ENCODE measurements at regions not wholly inside any gene's neighbourhood (a gene's known extent, or its start where the extent isn't known, plus 50 kb on each side); places are given as distances from the start of the nearest gene placed in this dataset.

DNA sequence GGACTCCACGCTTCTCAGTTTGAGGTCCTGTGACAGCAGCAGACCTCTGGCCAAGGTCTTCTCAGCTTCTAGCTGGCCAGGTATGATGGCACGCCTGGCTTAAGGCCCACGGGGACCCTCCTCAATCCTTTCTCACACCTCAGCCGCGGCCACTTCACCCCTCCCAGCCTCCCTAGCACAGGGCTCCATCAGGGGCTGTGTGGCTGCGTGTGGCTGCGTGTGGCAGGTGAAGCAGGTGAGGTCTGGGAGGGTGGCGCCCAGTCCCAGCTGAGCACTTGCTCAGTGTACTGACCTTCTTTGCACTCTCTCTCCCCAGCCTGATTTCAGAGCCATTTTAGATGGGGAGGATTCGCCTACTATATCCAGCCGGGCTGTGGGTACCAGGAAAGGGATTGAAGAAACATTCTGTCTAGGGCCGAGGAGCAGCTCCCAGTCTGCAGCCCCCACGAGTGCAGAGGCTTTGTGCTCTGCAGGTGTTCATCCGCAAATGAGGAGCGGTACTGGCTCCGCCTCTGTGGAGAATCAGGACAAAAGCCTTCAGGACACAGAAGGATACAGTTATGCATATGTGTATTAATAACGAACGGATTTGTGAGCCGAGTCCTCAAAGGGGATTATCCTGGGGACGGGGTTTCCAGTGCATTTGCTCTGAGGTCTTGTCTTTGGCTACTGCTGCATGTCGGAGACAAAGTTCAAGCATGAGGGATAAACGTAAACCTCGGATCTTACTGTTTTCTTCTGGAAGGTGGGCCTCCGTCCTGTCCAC lies 236.9 kb upstream of the RAB6C start:
- Histone ChIP-seq H3K79me2 (ENCODE audit: insufficient read depth, low read length) (no peaks in the 10 kb centered on the region), H3K9ac (ENCODE audit: low read length) (no peak overlapping the region), H3K27ac (ENCODE audit: low read depth, low read length) (no peak overlapping the region), H2AFZ (ENCODE audit: low read depth, low read length, severe bottlenecking) (no peak overlapping the region), H4K20me1 (ENCODE audit: low read depth, low read length) (no peaks in the 10 kb centered on the region), H3K4me3 (ENCODE audit: insufficient read depth, low read length, poor library complexity, severe bottlenecking) (no peak overlapping the region), H3K9me3 (ENCODE audit: insufficient read depth, low read length) (no peaks in the 10 kb centered on the region), H3K4me2 (ENCODE audit: low read depth, low read length, poor library complexity, severe bottlenecking) (no peak overlapping the region), H3K36me3 (ENCODE audit: low read length) (no peaks in the 10 kb centered on the region), H3K9me2 (replicated peaks; ENCODE audit: insufficient read depth, low read length) (no peaks in the 10 kb centered on the region), H3K27me3 (ENCODE audit: low read length) (no peaks in the 10 kb centered on the region), H3F3A (ENCODE audit: insufficient read depth) (no peaks in the 10 kb centered on the region)
- no peak for TF ChIP-seq EZH2phosphoT487 (conservative IDR thresholded peaks at IDR 0.05; ENCODE audit: low read length)
- TF ChIP-seq, protein P1, sequence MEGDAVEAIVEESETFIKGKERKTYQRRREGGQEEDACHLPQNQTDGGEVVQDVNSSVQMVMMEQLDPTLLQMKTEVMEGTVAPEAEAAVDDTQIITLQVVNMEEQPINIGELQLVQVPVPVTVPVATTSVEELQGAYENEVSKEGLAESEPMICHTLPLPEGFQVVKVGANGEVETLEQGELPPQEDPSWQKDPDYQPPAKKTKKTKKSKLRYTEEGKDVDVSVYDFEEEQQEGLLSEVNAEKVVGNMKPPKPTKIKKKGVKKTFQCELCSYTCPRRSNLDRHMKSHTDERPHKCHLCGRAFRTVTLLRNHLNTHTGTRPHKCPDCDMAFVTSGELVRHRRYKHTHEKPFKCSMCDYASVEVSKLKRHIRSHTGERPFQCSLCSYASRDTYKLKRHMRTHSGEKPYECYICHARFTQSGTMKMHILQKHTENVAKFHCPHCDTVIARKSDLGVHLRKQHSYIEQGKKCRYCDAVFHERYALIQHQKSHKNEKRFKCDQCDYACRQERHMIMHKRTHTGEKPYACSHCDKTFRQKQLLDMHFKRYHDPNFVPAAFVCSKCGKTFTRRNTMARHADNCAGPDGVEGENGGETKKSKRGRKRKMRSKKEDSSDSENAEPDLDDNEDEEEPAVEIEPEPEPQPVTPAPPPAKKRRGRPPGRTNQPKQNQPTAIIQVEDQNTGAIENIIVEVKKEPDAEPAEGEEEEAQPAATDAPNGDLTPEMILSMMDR (IDR thresholded peaks at IDR 0.05; ENCODE audit: insufficient read depth, low read length, poor library complexity, severe bottlenecking), result no peak

DNA sequence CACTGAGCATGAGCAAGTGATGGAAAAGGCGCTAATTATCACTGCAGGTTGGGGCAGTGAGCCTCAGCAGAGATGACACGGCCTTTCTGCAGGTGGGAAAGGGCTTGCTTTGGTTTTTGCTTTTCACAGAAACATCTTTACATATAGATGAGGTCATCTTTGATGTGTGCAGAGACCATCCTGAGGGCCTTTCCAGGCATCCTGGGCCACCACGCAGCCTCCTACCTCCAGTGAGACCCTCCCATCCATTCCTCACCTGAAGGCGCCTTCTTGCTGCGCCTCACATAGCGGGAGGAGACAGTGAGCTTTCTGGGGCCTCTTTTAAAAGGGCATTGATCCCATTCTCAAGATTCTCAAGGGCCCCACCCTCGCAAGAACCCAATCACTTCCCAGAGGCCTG lies 235.3 kb upstream of the RAB6C start:
- Histone ChIP-seq H3K9me2 (replicated peaks; ENCODE audit: insufficient read depth, low read length) (no peaks in the 10 kb centered on the region), H3K4me3 (ENCODE audit: insufficient read depth, low read length, poor library complexity, severe bottlenecking) (no peak overlapping the region), H3K4me2 (ENCODE audit: low read depth, low read length, poor library complexity, severe bottlenecking) (no peak overlapping the region), H3K36me3 (ENCODE audit: low read length) (no peaks in the 10 kb centered on the region), H4K20me1 (ENCODE audit: low read depth, low read length) (no peaks in the 10 kb centered on the region), H3F3A (ENCODE audit: insufficient read depth) (no peaks in the 10 kb centered on the region), H2AFZ (ENCODE audit: low read depth, low read length, severe bottlenecking) (no peak overlapping the region), H3K9me3 (ENCODE audit: insufficient read depth, low read length) (no peaks in the 10 kb centered on the region), H3K9ac (ENCODE audit: low read length) (no peak overlapping the region), H3K79me2 (ENCODE audit: insufficient read depth, low read length) (no peaks in the 10 kb centered on the region), H3K27me3 (ENCODE audit: low read length) (no peaks in the 10 kb centered on the region), H3K27ac (ENCODE audit: low read depth, low read length) (no peak overlapping the region)
- TF ChIP-seq, protein P1 (IDR thresholded peaks at IDR 0.05; ENCODE audit: insufficient read depth, low read length, poor library complexity, severe bottlenecking), result no peak
- no peak for TF ChIP-seq EZH2phosphoT487 (conservative IDR thresholded peaks at IDR 0.05; ENCODE audit: low read length)

DNA sequence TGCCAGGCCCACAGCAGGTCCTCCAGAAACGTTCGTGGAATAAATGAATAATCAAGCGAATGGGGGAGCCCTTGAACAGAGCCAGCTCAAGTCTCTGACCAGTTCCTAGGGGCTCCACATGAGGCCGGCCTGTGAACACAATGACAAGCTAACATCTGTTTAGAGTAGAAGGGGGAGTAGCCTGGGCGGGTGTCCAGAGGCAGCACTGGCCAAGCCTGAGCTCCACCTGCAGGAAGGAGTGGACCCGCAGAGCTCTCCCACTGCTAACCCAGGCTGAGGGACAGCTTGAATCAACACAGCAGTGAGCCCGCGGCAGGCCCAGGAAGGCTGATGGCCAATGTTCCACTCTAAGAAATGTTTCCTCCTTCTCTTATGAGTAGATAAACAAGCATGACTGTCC lies 234.8 kb upstream of the RAB6C start:
- Histone ChIP-seq H2AFZ (ENCODE audit: low read depth, low read length, severe bottlenecking) (no peak overlapping the region), H3K79me2 (ENCODE audit: insufficient read depth, low read length) (no peaks in the 10 kb centered on the region), H3K27me3 (ENCODE audit: low read length) (no peaks in the 10 kb centered on the region), H3K4me3 (ENCODE audit: insufficient read depth, low read length, poor library complexity, severe bottlenecking) (no peak overlapping the region), H3F3A (ENCODE audit: insufficient read depth) (no peaks in the 10 kb centered on the region), H3K4me2 (ENCODE audit: low read depth, low read length, poor library complexity, severe bottlenecking) (no peak overlapping the region), H3K9me3 (ENCODE audit: insufficient read depth, low read length) (no peaks in the 10 kb centered on the region), H3K36me3 (ENCODE audit: low read length) (no peaks in the 10 kb centered on the region), H4K20me1 (ENCODE audit: low read depth, low read length) (no peaks in the 10 kb centered on the region), H3K27ac (ENCODE audit: low read depth, low read length) (no peak overlapping the region), H3K9me2 (replicated peaks; ENCODE audit: insufficient read depth, low read length) (no peaks in the 10 kb centered on the region), H3K9ac (ENCODE audit: low read length) (no peak overlapping the region)
- TF ChIP-seq, protein P1 (IDR thresholded peaks at IDR 0.05; ENCODE audit: insufficient read depth, low read length, poor library complexity, severe bottlenecking), result no peak
- no peak for TF ChIP-seq EZH2phosphoT487 (conservative IDR thresholded peaks at IDR 0.05; ENCODE audit: low read length)
